ENCODE measurements at regions not wholly inside any gene's neighbourhood (a gene's known extent, or its start where the extent isn't known, plus 50 kb on each side); places are given as distances from the start of the nearest gene placed in this dataset.

- H3K27ac ChIP-seq (ENCODE audit: low read depth, low read length) = no peak overlapping the region
- no peak for TF ChIP-seq EZH2phosphoT487 (conservative IDR thresholded peaks at IDR 0.05; ENCODE audit: low read length)
- TF ChIP-seq CTCF (IDR thresholded peaks at IDR 0.05; ENCODE audit: insufficient read depth, low read length, poor library complexity, severe bottlenecking) = no peak
Observed at GRCh38 chr14:51568366-51568765, 83.3 kb upstream of the FRMD6 start.

DNA sequence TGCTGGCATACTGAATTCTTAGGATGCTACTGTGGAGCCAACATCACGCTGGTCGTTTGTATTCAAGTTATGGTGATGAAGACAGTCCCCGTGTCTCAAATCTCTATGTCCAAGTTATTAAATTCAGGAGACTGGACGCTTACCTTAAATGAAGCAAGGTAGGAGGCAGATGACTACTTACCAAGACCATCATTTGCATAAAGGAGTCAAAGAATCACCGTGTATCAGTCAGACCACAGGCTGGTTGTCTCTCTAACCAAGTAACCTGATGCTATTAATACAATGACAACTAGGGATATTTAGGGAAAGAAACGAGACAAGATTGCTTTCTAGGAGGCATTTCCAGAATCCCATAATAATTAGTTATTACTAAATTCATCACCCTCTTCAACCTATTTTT, 78.1 kb upstream of the FRMD6 start:
- Histone ChIP-seq H3F3A (ENCODE audit: insufficient read depth) (no peaks in the 10 kb centered on the region), H3K36me3 (ENCODE audit: low read length) (no peaks in the 10 kb centered on the region), H3K9me3 (ENCODE audit: insufficient read depth, low read length) (no peaks in the 10 kb centered on the region), H3K27ac (ENCODE audit: low read depth, low read length) (no peak overlapping the region), H3K9ac (ENCODE audit: low read length) (no peak overlapping the region), H2AFZ (ENCODE audit: low read depth, low read length, severe bottlenecking) (no peak overlapping the region), H3K79me2 (ENCODE audit: insufficient read depth, low read length) (no peaks in the 10 kb centered on the region), H4K20me1 (ENCODE audit: low read depth, low read length) (no peaks in the 10 kb centered on the region), H3K27me3 (ENCODE audit: low read length) (no peaks in the 10 kb centered on the region), H3K9me2 (replicated peaks; ENCODE audit: insufficient read depth, low read length) (no peaks in the 10 kb centered on the region), H3K4me3 (ENCODE audit: insufficient read depth, low read length, poor library complexity, severe bottlenecking) (no peak overlapping the region), H3K4me2 (ENCODE audit: low read depth, low read length, poor library complexity, severe bottlenecking) (no peak overlapping the region)
- no peak for TF ChIP-seq EZH2phosphoT487 (conservative IDR thresholded peaks at IDR 0.05; ENCODE audit: low read length)
- TF ChIP-seq CTCF (IDR thresholded peaks at IDR 0.05; ENCODE audit: insufficient read depth, low read length, poor library complexity, severe bottlenecking) = no peak

More at GRCh38 chr14:51568366-51568765, 83.3 kb upstream of the FRMD6 start:
- no peaks in the 10 kb centered on the region for H3K79me2 ChIP-seq (ENCODE audit: insufficient read depth, low read length)
- H3K9ac ChIP-seq (ENCODE audit: low read length) = no peak overlapping the region
- H3K9me3 ChIP-seq (ENCODE audit: insufficient read depth, low read length) = no peaks in the 10 kb centered on the region
- H3K4me3 ChIP-seq (ENCODE audit: insufficient read depth, low read length, poor library complexity, severe bottlenecking) = no peak overlapping the region
- no peaks in the 10 kb centered on the region for H3K27me3 ChIP-seq (ENCODE audit: low read length)
- H2AFZ ChIP-seq (ENCODE audit: low read depth, low read length, severe bottlenecking) = no peak overlapping the region
- no peaks in the 10 kb centered on the region for H3K9me2 ChIP-seq (replicated peaks; ENCODE audit: insufficient read depth, low read length)
- H3K36me3 ChIP-seq (ENCODE audit: low read length) = no peaks in the 10 kb centered on the region
- H3F3A ChIP-seq (ENCODE audit: insufficient read depth) = no peaks in the 10 kb centered on the region
- no peak overlapping the region for H3K4me2 ChIP-seq (ENCODE audit: low read depth, low read length, poor library complexity, severe bottlenecking)
- H4K20me1 ChIP-seq (ENCODE audit: low read depth, low read length) = no peaks in the 10 kb centered on the region

- Histone ChIP-seq H4K20me1 (ENCODE audit: low read depth, low read length) (no peaks in the 10 kb centered on the region), H2AFZ (ENCODE audit: low read depth, low read length, severe bottlenecking) (no peak overlapping the region), H3K4me3 (ENCODE audit: insufficient read depth, low read length, poor library complexity, severe bottlenecking) (no peak overlapping the region), H3F3A (ENCODE audit: insufficient read depth) (no peaks in the 10 kb centered on the region), H3K9me2 (replicated peaks; ENCODE audit: insufficient read depth, low read length) (no peaks in the 10 kb centered on the region), H3K36me3 (ENCODE audit: low read length) (no peaks in the 10 kb centered on the region), H3K9ac (ENCODE audit: low read length) (no peak overlapping the region), H3K4me2 (ENCODE audit: low read depth, low read length, poor library complexity, severe bottlenecking) (no peak overlapping the region), H3K27me3 (ENCODE audit: low read length) (no peaks in the 10 kb centered on the region), H3K79me2 (ENCODE audit: insufficient read depth, low read length) (no peaks in the 10 kb centered on the region), H3K9me3 (ENCODE audit: insufficient read depth, low read length) (no peaks in the 10 kb centered on the region), H3K27ac (ENCODE audit: low read depth, low read length) (no peak overlapping the region)
- TF ChIP-seq EZH2phosphoT487 (conservative IDR thresholded peaks at IDR 0.05; ENCODE audit: low read length) = no peak
- no peak for TF ChIP-seq CTCF (IDR thresholded peaks at IDR 0.05; ENCODE audit: insufficient read depth, low read length, poor library complexity, severe bottlenecking)
Observed at GRCh38 chr14:51574009-51574408, 77.7 kb upstream of the FRMD6 start.
